ENCODE measurements at regions not wholly inside any gene's neighbourhood (a gene's known extent, or its start where the extent isn't known, plus 50 kb on each side); places are given as distances from the start of the nearest gene placed in this dataset.
"Not testable (repeated sequence)": the region's sequence is repeated elsewhere in the genome, so short reads cannot be mapped to it uniquely, and the experiment has no call there.

GRCh38 chr2:4973354-4973753 is 718.8 kb upstream of the SOX11 start:
- ChIA-PET POLR2A (no interaction called here), CTCF (no interaction called here)
- no peak for TF ChIP-seq CTCF (IDR thresholded peaks at IDR 0.05; ENCODE audit: insufficient read depth, low read length, missing control alignments)
- no peak overlapping the region for H3K4me3 ChIP-seq (ENCODE audit: low read depth, low read length)
- DNase-seq (ENCODE audit: low read depth, low spot score), result no peak

GRCh38 chr2:4973973-4974372 is 718.2 kb upstream of the SOX11 start:
- TF ChIP-seq CTCF (IDR thresholded peaks at IDR 0.05; ENCODE audit: insufficient read depth, low read length, missing control alignments), result no peak
- CTCF ChIA-PET, result no interaction called here
- POLR2A ChIA-PET, result no interaction called here
- no peak for DNase-seq (ENCODE audit: low read depth, low spot score)
- H3K4me3 ChIP-seq (ENCODE audit: low read depth, low read length), result no peak overlapping the region

- no peak for TF ChIP-seq CTCF (IDR thresholded peaks at IDR 0.05; ENCODE audit: insufficient read depth, low read length, missing control alignments)
- H3K4me3 ChIP-seq (ENCODE audit: low read depth, low read length), result no peak overlapping the region
- ChIA-PET POLR2A (no interaction called here), CTCF (no interaction called here)
- no peak for DNase-seq (ENCODE audit: low read depth, low spot score)
Measured at GRCh38 chr2:4976407-4976806, 715.8 kb upstream of the SOX11 start.

- CTCF ChIA-PET, result no interaction called here
- no peak for DNase-seq (ENCODE audit: low read depth, low spot score)
- no peak for TF ChIP-seq CTCF (IDR thresholded peaks at IDR 0.05; ENCODE audit: insufficient read depth, low read length, missing control alignments)
- no peak overlapping the region for H3K4me3 ChIP-seq (ENCODE audit: low read depth, low read length)
- POLR2A ChIA-PET, result no interaction called here
Measured at GRCh38 chr2:4979111-4979510, 713.1 kb upstream of the SOX11 start.

- H3K4me3 ChIP-seq (ENCODE audit: low read depth, low read length), result no peak overlapping the region
- DNase-seq (ENCODE audit: low read depth, low spot score), result no peak
- ChIA-PET CTCF (no interaction called here), POLR2A (no interaction called here)
- TF ChIP-seq CTCF (IDR thresholded peaks at IDR 0.05; ENCODE audit: insufficient read depth, low read length, missing control alignments), result no peak
Measured at GRCh38 chr2:4980995-4981394, 711.2 kb upstream of the SOX11 start.

- no peak for TF ChIP-seq CTCF (IDR thresholded peaks at IDR 0.05; ENCODE audit: insufficient read depth, low read length, missing control alignments)
- POLR2A ChIA-PET, result no interaction called here
- no peak overlapping the region for H3K4me3 ChIP-seq (ENCODE audit: low read depth, low read length)
- CTCF ChIA-PET, result no interaction called here
- no peak for DNase-seq (ENCODE audit: low read depth, low spot score)
Measured at GRCh38 chr2:4981802-4982409, 710.3 kb upstream of the SOX11 start.

- H3K4me3 ChIP-seq (ENCODE audit: low read depth, low read length); DNase-seq (ENCODE audit: low read depth, low spot score); POLR2A ChIA-PET; CTCF ChIA-PET: not testable (repeated sequence)
Measured at GRCh38 chr2:4988444-4988843, 703.7 kb upstream of the SOX11 start.

All from AG04449 (cell line).